ENCODE measurements at regions not wholly inside any gene's neighbourhood (a gene's known extent, or its start where the extent isn't known, plus 50 kb on each side); places are given as distances from the start of the nearest gene placed in this dataset.

DNA sequence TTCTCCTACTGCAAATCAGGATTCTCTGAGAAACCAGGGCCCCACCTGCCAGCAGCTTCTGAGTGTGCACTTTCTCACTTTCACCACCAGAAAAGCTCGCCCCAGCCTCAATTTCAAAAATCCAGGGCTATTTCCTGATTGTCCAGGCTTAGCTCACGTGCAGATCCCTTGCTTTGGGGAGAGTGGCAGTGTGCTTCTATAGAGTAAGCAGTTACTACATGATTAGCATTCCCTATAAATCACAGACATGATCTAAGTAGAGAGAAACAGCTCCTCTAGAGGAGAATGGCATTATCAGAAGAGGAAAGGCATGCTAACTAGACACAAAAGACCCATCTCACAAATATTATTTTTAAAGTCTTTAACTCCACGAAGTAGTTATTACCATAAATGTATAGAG is 456.0 kb upstream of the PKN2 start:
- no peak for DNase-seq (ENCODE audit: low read depth)

DNA sequence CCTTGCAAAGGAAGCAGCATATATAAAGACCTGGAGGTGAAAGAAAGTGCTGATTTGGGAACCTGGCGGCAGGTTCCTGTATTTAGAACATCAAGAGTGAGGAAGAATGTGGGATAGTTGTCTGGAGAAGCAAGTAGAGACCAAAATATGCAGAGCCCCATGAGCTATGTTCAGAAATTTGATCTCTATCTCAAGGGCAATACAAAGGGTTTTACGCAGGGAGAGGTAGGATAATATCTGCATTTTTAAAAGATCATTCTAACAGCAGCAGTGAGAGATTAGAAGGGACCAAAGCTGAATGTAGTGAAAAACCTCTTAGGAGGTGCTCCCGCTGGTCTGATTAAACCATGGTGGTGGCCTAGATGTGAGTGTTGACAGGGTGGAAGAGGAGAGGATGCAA is 453.9 kb upstream of the PKN2 start:
- DNase-seq (ENCODE audit: low read depth) = no peak

DNA sequence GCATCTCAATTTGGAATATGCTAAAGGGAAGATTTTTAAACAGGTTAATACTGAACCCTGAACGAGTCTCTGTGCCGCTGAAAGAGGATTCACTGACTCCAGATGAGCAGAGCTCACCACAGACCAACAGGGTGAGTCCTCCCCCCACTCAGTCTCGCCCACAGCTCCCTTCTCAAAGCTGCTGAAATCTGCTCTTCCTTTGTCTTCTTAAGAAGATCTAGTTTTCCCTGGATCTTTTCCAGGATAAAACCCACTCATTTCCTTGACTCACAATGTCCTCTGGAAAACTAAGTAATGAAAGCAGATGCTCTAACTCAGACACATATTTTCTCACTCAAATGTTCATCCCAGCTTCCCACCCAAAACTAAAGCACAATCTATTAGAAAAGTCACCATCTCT is 447.0 kb upstream of the PKN2 start:
- DNase-seq (ENCODE audit: low read depth) = no peak

DNA sequence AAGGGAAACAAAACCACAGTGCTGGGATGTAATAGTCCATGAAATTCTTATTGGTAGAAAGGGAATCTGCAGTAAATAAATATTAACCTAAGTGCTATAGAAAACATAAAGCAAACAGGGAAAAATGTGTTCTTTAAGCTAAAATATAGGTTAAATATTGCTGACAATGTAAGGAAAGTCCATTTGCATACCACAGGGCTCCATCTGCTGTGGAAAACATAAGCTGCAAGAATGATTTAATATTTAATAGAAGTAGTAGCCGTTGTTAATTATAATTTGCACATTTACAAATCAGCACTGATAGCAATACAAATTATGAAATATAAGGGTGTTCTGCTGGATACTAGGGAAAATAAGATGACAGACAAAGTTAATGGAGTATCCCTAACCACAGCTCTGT is 444.9 kb upstream of the PKN2 start:
- DNase-seq (ENCODE audit: low read depth) = no peak

DNA sequence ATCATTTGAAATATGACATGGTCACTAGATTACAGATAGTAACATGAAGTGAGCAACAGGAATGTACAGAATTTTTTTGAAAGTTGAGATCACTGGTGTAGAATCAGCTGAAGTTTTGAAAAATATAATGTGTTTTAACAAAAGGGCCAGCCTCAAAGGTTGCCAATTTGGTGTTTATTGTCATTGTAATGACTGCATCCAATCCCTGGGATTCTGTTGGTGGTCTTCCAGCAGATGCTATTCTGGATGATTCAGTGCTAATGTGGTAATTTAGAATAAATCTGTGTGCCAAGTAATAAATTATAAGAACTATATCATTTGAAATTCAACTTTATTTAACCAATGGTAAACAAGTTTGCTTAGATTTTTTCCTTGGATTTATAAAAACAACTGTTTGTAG is 436.4 kb upstream of the PKN2 start:
- no peak for DNase-seq (ENCODE audit: low read depth)

DNA sequence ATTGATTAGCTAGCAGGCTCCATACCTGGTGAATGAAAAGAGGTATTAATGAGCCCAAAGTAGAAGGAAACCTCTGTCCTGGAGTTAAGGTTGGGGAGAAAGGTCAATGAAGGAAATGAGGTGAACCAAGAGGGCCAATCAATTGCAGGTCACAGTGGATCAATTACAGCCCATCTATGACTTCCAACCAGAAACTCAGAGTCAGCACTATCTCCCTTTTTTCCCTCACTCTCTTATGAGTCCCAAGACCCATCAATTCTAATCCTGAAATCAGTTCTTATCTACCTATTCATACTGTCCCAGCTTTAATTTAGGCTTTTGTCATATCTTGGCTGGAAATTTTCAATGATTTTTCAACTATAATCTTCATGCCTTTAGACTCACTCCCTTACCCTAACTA is 433.2 kb upstream of the PKN2 start:
- no peak for DNase-seq (ENCODE audit: low read depth)

DNA sequence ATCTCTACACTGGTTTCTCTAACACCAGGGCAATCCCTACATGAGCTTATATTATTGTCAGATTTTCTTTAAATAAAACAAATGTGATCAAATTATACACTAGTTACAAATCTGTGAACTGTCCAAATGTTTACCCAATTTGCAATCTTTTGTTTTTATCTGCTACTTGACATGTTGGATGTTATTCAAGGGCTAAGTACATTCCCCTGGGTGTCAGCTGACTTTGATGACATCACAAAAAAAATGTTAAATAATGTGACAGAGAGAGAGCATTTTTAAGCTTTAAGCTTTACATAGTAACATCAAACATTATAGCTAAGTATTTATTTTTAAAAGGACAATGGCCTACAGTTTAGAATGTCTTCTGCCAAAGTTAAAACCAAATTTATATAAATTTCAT is 431.3 kb upstream of the PKN2 start:
- DNase-seq (ENCODE audit: low read depth) = no peak

DNA sequence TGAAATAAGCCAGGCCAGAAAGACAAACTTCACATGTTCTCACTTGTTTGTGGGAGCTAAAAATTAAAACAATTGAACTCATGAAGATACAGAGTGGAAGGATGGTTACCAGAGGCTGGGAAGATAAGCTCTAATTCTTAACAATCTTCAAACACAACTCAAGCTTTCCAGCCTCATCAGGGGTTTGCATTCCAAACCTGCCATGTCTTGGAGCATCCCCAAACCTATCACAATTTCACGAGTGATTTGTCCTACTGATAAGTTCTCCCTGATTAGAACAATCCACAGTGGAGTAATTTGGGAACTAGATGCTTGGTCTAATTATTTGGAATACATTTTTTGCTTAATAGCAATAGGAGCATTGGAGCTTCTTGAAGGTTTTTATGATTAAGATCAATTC is 418.5 kb upstream of the PKN2 start:
- no peak for DNase-seq (ENCODE audit: low read depth)

DNA sequence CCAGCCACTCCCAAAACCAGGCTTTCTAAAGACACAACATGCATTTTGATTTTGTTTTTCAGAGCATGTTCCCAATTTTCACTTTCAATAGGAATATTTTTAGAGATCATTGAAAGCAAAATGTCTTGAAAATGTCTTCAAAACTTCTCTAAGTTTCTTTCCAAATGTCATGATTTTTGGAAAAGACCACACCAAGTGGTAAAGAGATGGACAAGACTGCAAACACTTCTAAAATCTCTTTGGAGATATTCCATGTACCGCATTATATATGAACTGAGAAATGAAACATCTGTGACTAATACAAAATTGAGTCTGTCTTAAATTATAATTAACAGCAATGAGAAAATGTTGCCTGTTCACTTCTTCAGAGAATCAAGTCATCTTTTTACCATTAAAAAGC is 418.0 kb upstream of the PKN2 start:
- DNase-seq (ENCODE audit: low read depth) = no peak

DNA sequence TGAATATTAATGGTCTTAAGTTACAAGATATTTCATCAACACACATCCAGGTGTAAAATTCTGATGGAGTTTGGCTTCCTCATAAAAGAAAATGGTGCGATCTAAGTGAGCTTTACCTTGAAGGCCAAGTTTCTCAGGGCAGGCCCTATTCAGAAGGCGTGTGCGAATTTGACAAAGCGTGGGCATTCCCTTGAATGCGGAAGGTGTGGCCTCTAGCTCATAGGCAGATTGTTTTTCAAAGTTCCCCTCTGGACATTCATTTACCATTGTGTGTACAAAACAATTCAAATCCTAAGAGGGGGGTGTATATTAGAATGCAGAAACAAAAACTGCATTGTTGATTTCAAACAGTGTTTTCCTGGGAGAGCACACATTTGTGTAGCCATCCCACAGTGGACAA is 411.9 kb upstream of the PKN2 start:
- DNase-seq (ENCODE audit: low read depth) = no peak

DNA sequence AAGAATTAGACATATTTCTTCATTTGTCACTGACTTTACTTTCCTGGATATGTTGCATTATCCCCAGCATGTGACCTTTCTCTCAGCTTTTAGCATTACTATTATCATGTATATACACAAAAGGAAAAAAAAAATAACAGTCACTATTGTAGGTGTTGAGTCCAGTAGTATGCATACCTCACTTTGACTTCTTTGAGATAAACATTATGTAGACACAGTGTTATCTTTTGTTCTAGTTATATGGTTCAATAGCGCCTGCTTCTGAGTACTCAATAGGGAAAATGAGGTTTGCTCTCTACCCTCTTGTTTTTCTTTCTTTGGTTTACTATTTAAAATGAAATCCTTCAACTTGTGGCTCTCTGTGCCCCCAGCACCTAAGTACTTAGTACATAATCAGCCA is 409.6 kb upstream of the PKN2 start:
- DNase-seq (ENCODE audit: low read depth) = no peak

DNA sequence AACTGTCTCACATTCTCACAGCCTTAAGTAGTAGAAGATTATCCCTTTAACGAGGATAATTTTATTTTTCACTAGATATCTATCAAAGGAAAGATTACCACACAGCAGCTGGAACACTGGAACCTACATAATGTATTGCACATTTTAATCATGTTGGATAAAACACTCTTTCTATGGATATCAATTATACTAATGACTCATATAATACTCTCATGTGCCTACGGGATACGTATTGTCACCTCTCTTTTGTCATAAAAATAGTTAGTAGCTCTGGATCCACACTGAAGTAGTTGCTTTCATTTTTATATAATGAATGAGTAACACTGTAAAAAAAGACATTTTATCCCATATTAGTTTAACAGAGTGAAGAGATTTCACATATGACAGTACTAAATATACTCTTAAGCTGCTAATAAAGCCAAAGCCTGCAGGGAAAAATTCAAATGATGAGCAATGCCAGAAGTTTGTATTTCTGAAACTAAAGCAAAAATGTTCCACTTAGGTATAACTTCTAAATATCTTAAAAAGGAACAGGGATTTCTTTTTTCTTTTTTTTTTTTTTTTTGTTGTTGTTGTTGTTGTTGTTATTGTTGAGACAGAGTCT is 408.7 kb upstream of the PKN2 start:
- DNase-seq (ENCODE audit: low read depth) = no peak

DNA sequence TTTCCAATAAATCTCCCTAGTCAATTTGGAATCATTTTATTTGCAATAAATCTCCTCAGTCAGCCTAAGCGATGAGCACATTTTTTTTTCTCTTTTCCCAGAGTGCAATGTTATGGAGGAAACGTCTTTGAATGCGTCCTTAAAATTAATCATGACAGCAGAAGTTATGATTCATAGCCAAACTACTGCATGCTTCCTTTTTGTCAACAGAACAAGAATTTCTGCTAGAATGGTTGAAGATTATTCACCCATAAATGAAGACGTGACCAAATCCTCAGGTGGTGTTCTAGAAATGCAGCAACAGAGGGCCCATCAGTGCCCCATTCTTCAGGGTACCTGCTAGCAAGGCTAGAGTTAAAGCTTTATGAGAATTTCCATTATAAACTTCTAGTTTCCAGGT is 407.9 kb upstream of the PKN2 start:
- DNase-seq (ENCODE audit: low read depth) = no peak

DNA sequence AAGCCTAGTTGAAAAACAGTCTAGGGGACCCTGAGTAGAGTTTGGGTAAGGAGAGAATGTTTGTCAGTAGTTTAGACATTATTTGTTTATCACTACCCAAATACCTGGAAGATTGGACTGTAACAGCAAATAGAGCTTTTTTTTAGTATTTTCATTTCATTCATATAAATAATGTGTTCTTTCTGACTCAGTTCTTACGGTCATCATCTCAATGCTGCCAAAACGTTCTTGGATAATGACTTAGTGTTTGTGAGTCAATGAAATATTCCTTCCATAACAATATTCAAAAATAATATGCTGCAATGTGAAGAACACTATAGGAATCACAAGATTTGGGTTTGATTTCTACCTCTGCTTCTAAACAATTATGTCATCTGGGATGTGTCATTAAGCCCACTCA is 400.0 kb upstream of the PKN2 start:
- no peak for DNase-seq (ENCODE audit: low read depth)

DNA sequence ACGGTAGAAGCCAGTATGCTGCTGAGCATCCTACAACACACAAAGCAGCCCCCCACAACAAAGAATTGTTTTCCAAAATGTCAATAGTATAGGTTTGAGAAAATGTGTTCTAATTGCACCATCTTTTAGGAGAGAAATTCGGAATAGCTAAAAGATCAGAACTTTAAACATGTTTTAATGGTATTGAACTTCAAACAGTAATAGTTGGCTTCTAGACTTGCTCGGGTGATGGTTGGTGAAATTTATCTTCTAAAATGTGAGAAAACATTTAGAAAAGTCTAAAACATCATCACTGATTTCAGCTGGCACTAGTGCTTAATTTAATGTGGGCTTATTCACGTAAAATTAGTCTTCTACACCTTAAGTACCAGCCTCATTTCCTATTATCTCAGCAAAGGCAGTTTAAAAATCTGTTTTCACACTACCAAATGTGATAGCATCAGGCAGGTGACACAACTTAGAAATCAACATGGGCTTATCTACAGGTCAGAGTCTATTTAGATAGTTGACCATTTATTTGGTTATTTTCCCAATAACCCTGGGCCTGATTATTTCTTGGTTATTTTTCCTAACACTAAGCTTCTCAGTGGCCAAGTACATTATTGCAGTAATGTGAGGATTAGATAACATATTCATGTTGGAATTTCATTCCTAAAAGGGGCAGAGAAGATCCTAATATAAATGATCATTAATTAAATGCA is 399.3 kb upstream of the PKN2 start:
- no peak for DNase-seq (ENCODE audit: low read depth)

DNA sequence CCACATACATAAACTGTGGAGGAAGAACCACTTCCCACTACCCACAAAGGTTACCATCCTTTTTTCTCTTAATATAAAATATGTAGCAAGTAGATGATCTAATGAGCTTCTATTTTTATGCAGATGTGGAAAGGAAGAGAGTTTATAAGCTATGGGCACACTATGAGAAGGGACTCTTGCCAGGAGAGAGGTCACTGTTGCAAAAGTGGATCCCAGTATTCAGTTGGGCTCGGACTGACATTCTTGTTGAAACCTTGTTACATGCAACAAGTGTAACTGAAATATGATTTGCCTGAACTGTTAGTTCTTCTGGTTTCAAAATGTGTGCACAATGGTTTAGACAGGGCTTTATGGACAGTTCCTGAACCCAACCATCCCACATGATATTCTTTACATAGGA is 397.4 kb upstream of the PKN2 start:
- no peak for DNase-seq (ENCODE audit: low read depth)

DNA sequence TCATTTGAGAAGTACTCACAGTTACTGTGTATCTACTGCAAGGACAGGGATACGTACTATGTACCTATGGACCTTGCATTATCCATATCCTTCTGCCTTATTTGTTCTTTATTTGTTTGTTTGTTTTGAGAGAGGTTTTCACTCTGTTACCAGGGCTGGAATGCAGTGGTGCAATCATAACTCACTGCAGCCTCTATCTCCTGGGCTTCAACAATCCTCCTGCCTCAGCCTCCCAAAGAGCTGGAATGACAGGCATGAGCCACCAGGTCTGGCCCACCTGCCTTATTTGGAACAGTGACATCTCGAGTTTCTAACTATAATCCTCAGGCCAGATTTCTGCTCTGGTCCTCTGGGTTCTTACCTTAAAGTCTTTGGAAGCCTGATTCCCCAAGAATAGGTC is 395.5 kb upstream of the PKN2 start:
- DNase-seq (ENCODE audit: low read depth) = no peak

DNA sequence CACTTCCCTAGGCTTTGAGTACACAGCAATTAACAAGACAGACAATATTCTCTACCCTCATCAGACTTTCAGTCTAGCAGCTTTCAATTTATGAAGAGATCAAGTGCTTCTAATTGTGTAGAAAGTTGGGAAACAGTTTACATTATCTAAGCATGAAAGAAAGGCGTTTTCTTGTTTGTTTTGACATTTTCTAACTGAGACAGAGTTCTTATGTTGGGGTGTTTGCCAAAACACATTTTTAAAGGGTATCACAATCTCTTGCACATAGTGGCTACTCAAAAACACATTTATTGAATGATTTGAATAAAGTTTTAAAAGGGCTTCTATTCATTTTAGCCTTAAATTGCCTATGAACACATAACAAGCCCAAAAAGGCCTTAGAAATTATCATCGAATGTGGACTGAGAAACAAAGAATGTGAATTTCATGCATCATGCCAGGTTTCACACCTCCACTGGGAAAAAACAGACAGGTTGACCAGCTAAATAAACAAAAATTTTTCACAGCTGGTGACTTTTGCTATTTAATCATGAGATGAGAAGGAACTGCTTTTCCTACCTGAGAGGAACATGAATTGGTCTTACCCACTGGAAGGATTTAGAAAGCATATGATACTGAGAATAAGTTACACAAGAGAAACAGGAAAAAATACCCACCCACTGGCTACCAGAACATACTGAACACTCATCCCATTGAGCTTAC is 394.5 kb upstream of the PKN2 start:
- DNase-seq (ENCODE audit: low read depth) = no peak

DNA sequence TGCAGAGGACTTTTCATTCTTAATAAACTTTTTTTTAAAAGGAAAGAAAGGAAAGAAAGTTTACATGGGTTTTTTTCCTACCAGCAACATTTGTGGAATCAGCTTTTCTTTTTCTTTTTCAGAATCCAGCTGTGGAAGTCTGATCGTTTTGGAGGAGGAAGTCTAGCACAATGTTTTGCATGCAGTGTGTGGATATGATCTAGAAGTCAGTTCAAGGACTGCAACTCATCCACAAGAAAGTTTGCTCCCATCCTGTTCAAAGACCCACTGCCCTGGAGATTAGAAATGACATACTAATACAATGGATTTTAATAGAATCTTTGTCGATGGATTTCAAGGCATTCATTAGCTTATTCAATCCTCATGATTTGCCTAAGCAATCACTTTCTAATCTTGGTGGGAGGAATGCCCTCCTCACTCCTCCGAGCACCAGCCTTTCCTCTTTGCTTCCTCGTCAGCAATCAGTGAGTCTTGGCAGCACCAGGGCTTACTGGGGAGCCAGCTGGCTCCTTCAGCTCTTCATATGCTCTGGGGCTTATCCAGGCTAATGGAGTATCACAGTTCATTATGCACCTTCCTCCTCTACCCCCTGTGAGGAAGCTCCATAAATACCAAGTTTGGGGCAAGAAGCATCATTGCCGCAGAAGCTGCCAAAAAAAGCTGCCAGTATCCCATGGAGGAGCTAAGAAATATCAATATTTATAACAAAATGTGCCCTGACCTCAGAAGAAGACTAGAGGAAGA is 392.3 kb upstream of the PKN2 start:
- no peak for DNase-seq (ENCODE audit: low read depth)

DNA sequence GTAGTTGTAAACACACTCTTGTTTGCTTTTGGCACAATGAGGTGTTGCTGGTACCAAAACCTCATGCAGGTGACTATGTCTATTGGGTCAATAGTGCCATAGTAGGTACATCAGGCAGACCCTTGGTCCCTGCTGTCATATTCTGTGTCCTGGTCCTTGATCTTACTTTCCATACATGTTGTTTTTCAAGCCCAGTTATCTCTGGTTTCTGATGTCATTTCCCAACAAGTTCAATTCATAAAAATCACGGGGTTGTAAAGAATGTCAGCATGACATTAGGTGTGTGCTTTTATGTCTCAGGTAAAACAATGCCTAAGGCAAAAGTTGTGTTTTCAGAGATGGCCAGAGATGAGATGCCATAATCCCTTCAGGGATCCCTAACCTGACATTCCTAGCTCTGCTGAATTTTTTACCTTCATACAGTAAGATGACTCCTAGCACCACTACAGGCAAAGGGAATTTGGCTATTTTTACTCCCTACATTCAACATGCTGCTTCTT is 390.3 kb upstream of the PKN2 start:
- DNase-seq (ENCODE audit: low read depth) = no peak

DNA sequence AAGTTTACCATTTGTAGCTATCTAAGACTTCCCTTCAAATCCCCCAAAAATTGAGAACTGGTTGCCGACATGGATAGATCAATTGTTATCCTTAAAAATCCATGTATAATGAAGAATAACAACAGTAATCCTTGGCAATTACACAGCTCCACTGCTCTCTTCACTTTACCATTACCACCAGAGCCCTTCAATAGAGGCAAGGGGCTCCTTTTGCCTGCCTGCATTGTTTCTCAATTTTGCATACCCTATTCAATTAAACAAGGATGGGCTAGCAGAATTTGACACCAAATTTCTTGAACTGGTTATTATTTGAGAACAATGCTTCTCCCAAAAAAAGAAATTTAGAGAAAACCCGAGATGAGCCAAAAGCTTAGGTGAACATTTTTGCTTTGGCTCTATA is 387.8 kb upstream of the PKN2 start:
- DNase-seq (ENCODE audit: low read depth) = no peak

DNA sequence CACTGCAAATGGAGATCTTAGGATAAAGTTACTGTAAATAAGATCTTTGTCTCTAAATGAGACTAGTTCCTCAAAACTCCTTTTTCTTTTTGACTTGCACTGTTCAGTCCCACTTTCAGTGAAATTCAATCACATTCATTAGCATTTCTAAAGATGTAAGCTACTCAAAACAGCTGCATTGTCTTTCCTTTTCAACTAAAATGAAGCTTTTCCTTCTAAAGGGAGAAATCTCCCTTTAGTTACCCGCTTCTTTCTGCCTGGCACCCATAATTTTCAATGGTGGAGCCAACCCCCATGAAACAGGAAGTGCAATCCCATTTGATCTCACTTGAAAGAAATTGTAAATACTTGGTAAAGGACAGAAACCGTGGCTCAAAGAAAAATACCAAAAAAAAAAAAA is 387.4 kb upstream of the PKN2 start:
- DNase-seq (ENCODE audit: low read depth) = no peak

DNA sequence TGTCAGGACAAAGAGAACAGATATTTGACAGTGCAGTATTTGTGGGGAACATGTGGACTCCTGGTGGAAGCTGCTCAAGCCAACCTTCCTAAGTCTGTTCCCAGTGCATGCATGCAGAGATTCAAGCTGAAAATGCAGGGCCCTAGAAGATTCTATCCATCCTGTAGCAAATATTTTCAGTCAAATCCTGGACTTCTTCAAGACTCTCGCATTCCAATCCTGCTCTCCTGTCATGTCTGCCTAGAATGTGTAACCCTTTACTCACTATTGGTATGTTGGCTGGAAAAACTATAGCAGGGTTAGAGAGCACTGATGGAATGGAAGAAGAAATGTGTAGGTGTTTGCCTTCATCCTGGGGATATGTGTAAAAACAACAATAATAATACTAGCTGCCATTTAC is 385.6 kb upstream of the PKN2 start:
- DNase-seq (ENCODE audit: low read depth) = no peak
